Astrocyte of the spinal cord (primary cell): ENCODE measurements at regions not wholly inside any gene's neighbourhood (a gene's known extent, or its start where the extent isn't known, plus 50 kb on each side); places are given as distances from the start of the nearest gene placed in this dataset.

Experiments used
- DNase-seq: peaks from one replicate; pipeline ENCODE4 v3.0.0; 2011; ENCODE audit warnings: low read depth, low spot score
- H3K4me3 ChIP-seq: 2 replicates; pipeline ENCODE4 v1.5.1; 2011; ENCODE audit warnings: low read depth, mild to moderate bottlenecking, low read length, moderate library complexity
- CTCF ChIP-seq: IDR thresholded peaks from 2 replicates; pipeline ENCODE4 v1.5.1; 2012; ENCODE audit warnings: low read depth, mild to moderate bottlenecking, low read length, inconsistent platforms
- in situ Hi-C: cut with HindIII; loops from 2 replicates; pipeline ENCODE4 v1.10.0; 2017; ENCODE audit warnings: low sequenced_read_pairs

- no peak overlapping the region for H3K4me3 ChIP-seq
- DNase-seq: no peak
- TF ChIP-seq CTCF: no peak
- in situ Hi-C loops: no loop called here
Observed at GRCh38 chr22:48279461-48279756, 1517.0 kb downstream of the TBC1D22A start.

GRCh38 chr22:48278620-48279460 is 1516.4 kb downstream of the TBC1D22A start:
- DNase-seq: no peak
- no peak overlapping the region for H3K4me3 ChIP-seq
- in situ Hi-C loops: no loop called here
- no peak for TF ChIP-seq CTCF

GRCh38 chr22:48277868-48278581 is 1515.6 kb downstream of the TBC1D22A start:
- no peak for TF ChIP-seq CTCF
- H3K4me3 ChIP-seq: no peak overlapping the region
- in situ Hi-C loops: no loop called here
- no peak for DNase-seq

- no peak for DNase-seq
- H3K4me3 ChIP-seq: no peak overlapping the region
- in situ Hi-C loops: no loop called here
- no peak for TF ChIP-seq CTCF
Observed at GRCh38 chr22:48276994-48277867, 1514.8 kb downstream of the TBC1D22A start.

GRCh38 chr22:48275412-48275811 is 1513.0 kb downstream of the TBC1D22A start:
- TF ChIP-seq CTCF: no peak

GRCh38 chr22:48270731-48271130 is 1508.3 kb downstream of the TBC1D22A start:
- no peak for DNase-seq
- no peak for TF ChIP-seq CTCF
- in situ Hi-C loops: no loop called here
- no peak overlapping the region for H3K4me3 ChIP-seq

More at GRCh38 chr22:48275412-48275811, 1513.0 kb downstream of the TBC1D22A start:
- DNase-seq: no peak
- in situ Hi-C loops: no loop called here
- no peak overlapping the region for H3K4me3 ChIP-seq
